ENCODE measurements at regions not wholly inside any gene's neighbourhood (a gene's known extent, or its start where the extent isn't known, plus 50 kb on each side); places are given as distances from the start of the nearest gene placed in this dataset.

DNA sequence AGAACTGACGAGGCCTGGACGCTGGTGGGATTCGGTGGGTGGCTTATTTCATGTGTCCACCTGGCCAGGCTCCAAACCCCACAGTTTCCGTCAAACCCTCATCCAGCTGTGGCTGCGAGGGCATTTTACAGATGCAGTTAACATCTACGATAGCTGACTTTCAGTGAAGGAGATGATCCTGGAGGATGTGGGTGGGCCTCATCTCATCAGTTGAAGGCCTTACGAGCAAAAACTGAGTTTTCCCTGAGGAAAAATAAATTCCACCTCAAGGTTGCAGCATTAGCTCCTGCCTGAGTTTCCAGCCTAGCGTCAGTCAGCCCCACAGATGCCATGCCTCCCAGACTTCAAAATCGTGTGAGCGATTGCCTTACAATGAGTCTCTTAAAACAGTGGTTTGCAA lies 111.1 kb upstream of the PEG3 start:
- no peak for DNase-seq (ENCODE audit: low read depth in 1 of 2, low spot score in 1 of 2)
- H3K4me3 ChIP-seq (replicated peaks; ENCODE audit: insufficient read depth, low read length) = no peak overlapping the region
- no peak overlapping the region for H3K27ac ChIP-seq (replicated peaks)
- TF ChIP-seq, protein P1, sequence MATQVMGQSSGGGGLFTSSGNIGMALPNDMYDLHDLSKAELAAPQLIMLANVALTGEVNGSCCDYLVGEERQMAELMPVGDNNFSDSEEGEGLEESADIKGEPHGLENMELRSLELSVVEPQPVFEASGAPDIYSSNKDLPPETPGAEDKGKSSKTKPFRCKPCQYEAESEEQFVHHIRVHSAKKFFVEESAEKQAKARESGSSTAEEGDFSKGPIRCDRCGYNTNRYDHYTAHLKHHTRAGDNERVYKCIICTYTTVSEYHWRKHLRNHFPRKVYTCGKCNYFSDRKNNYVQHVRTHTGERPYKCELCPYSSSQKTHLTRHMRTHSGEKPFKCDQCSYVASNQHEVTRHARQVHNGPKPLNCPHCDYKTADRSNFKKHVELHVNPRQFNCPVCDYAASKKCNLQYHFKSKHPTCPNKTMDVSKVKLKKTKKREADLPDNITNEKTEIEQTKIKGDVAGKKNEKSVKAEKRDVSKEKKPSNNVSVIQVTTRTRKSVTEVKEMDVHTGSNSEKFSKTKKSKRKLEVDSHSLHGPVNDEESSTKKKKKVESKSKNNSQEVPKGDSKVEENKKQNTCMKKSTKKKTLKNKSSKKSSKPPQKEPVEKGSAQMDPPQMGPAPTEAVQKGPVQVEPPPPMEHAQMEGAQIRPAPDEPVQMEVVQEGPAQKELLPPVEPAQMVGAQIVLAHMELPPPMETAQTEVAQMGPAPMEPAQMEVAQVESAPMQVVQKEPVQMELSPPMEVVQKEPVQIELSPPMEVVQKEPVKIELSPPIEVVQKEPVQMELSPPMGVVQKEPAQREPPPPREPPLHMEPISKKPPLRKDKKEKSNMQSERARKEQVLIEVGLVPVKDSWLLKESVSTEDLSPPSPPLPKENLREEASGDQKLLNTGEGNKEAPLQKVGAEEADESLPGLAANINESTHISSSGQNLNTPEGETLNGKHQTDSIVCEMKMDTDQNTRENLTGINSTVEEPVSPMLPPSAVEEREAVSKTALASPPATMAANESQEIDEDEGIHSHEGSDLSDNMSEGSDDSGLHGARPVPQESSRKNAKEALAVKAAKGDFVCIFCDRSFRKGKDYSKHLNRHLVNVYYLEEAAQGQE (IDR thresholded peaks at IDR 0.05; ENCODE audit: insufficient replicate concordance, low read depth) = no peak
- TF ChIP-seq, protein P2, sequence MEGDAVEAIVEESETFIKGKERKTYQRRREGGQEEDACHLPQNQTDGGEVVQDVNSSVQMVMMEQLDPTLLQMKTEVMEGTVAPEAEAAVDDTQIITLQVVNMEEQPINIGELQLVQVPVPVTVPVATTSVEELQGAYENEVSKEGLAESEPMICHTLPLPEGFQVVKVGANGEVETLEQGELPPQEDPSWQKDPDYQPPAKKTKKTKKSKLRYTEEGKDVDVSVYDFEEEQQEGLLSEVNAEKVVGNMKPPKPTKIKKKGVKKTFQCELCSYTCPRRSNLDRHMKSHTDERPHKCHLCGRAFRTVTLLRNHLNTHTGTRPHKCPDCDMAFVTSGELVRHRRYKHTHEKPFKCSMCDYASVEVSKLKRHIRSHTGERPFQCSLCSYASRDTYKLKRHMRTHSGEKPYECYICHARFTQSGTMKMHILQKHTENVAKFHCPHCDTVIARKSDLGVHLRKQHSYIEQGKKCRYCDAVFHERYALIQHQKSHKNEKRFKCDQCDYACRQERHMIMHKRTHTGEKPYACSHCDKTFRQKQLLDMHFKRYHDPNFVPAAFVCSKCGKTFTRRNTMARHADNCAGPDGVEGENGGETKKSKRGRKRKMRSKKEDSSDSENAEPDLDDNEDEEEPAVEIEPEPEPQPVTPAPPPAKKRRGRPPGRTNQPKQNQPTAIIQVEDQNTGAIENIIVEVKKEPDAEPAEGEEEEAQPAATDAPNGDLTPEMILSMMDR (IDR thresholded peaks at IDR 0.05; ENCODE audit: insufficient read depth, low read length) = no peak
- TF ChIP-seq POLR2AphosphoS5 (IDR thresholded peaks at IDR 0.05; ENCODE audit: low read depth) = no peak
- no peaks in the 10 kb centered on the region for H3K27me3 ChIP-seq (ENCODE audit: insufficient read depth, poor library complexity, severe bottlenecking)

DNA sequence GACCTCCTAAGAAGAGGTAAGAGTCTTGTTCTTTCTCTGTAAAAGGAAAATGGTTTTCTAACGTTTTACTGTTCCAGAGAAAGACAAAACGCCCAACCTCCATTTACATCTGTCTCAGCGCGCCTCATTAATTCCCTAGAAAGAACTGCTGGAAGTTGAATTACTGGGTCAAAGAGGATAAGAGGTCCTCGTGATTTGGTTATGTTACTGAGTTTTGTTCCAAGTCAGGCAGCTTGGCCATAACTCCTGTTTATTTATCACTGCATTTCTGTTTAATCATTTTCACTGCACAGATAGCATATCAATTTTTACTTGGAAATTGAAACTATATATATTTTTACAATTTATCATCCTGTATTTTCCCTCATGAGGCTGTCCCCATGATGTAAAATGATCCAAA lies 112.9 kb upstream of the PEG3 start:
- no peak overlapping the region for H3K4me3 ChIP-seq (replicated peaks; ENCODE audit: insufficient read depth, low read length)
- TF ChIP-seq, protein P2 (IDR thresholded peaks at IDR 0.05; ENCODE audit: insufficient read depth, low read length) = no peak
- TF ChIP-seq SPI1 (IDR thresholded peaks at IDR 0.05; ENCODE audit: borderline replicate concordance, low read depth) (no peak), POLR2AphosphoS5 (IDR thresholded peaks at IDR 0.05; ENCODE audit: low read depth) (no peak), GABPA (IDR thresholded peaks at IDR 0.05; ENCODE audit: low read depth) (no peak)
- TF ChIP-seq, protein P1 (IDR thresholded peaks at IDR 0.05; ENCODE audit: insufficient replicate concordance, low read depth) = no peak

DNA sequence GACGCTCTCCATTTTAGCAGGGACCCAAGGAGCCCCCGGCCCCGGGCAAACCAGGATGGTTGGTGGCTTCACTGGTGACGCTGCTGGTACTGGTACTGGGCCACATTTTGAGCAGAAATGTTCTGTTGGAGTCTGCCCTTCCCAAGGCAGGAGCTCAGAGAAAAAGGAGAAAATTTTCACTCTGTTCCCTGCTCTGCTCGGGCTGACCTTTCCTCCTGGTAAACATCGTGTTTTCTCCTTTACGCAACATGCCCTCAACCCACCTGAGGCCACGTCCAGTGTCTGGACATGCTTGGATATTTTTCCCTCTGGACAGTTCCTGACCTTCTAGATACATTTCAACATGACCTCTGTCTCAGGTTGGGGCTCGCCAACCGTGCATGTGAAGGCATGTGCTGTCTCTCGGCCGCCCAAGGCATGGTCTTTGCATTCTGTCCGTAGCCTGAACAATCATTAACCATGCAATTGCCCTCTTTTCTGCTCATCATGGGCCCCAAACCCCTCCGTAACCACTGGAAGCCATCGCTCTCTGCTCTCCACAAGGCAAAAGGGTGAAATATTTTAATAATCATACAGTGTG lies 115.2 kb upstream of the PEG3 start:
- H3K27me3 ChIP-seq (ENCODE audit: insufficient read depth, poor library complexity, severe bottlenecking) = no peaks in the 10 kb centered on the region
- no peak for DNase-seq (ENCODE audit: low read depth in 1 of 2, low spot score in 1 of 2)
- no peak for TF ChIP-seq GABPA (IDR thresholded peaks at IDR 0.05; ENCODE audit: low read depth)
- TF ChIP-seq, protein P1 (IDR thresholded peaks at IDR 0.05; ENCODE audit: insufficient replicate concordance, low read depth) = no peak
- TF ChIP-seq POLR2AphosphoS5 (IDR thresholded peaks at IDR 0.05; ENCODE audit: low read depth) = no peak
- TF ChIP-seq, protein P2 (IDR thresholded peaks at IDR 0.05; ENCODE audit: insufficient read depth, low read length) = no peak
- TF ChIP-seq SPI1 (IDR thresholded peaks at IDR 0.05; ENCODE audit: borderline replicate concordance, low read depth) = no peak
- H3K4me3 ChIP-seq (replicated peaks; ENCODE audit: insufficient read depth, low read length) = no peak overlapping the region
- no peak overlapping the region for H3K27ac ChIP-seq (replicated peaks)

More for the DNA sequence above, 112.9 kb upstream of the PEG3 start:
- DNase-seq (ENCODE audit: low read depth in 1 of 2, low spot score in 1 of 2) = no peak
- no peak overlapping the region for H3K27ac ChIP-seq (replicated peaks)
- no peaks in the 10 kb centered on the region for H3K27me3 ChIP-seq (ENCODE audit: insufficient read depth, poor library complexity, severe bottlenecking)
